Hepatocyte (in vitro differentiated cells): ENCODE measurements at regions not wholly inside any gene's neighbourhood (a gene's known extent, or its start where the extent isn't known, plus 50 kb on each side); places are given as distances from the start of the nearest gene placed in this dataset.

ENCODE experiments used
- CTCF ChIP-seq: fragments of 200-600 bp; sonication (generic); IDR thresholded peaks from 2 replicates; pipeline ENCODE4 v1.5.1; 2016; ENCODE audit warnings: antibody characterized with exemption, mild to moderate bottlenecking; ENCODE audit not compliant: poor library complexity
- EZH2 ChIP-seq: fragments of 200-600 bp; sonication (generic); IDR thresholded peaks from 2 replicates; pipeline ENCODE4 v1.6.1; 2016; ENCODE audit warnings: antibody characterized with exemption, mild to moderate bottlenecking, borderline replicate concordance

GRCh38 chr13:79772811-79773210 lies 291.9 kb downstream of the NDFIP2 start:
- TF ChIP-seq CTCF (no peak), EZH2 (no peak)
